ENCODE measurements at regions not wholly inside any gene's neighbourhood (a gene's known extent, or its start where the extent isn't known, plus 50 kb on each side); places are given as distances from the start of the nearest gene placed in this dataset.

GRCh38 chr5:148733601-148734438 lies 79.5 kb upstream of the HTR4 start:
- TF ChIP-seq POLR2A (IDR thresholded peaks at IDR 0.05): no peak
- peak; percentile 56 to 72 (median 70) for TF ChIP-seq CTCF (IDR thresholded peaks at IDR 0.05 in 4 of 5, conservative IDR thresholded peaks at IDR 0.05 in 1 of 5)

Data from gastrocnemius medialis (tissue), 4 donors.